GM23338 (cell line): ENCODE measurements at regions not wholly inside any gene's neighbourhood (a gene's known extent, or its start where the extent isn't known, plus 50 kb on each side); places are given as distances from the start of the nearest gene placed in this dataset.

ENCODE experiments used
- ATAC-seq: fragments of 200-7000 bp; cut with Tn5 transposase; 3 replicates; pipeline ENCODE4 v1.9.1; 2020
- DNase-seq: peaks from one replicate; pipeline ENCODE4 v3.0.0-alpha.2; 2015; ENCODE audit warnings: low spot score
- H2AFZ ChIP-seq: fragments of 200-600 bp; sonication (generic); 2 replicates; pipeline ENCODE4 v1.8.0; 2016; ENCODE audit warnings: antibody characterized with exemption, mild to moderate bottlenecking, moderate library complexity
- H3F3A ChIP-seq: fragments of 200-600 bp; sonication (generic); replicated peaks from 2 replicates; pipeline ENCODE4 v1.8.0; 2017; ENCODE audit warnings: antibody characterized with exemption, mixed run types, low read depth
- H3K27ac ChIP-seq: fragments of 200-600 bp; sonication (generic); 2 replicates; pipeline ENCODE4 v1.6.1; 2016; ENCODE audit warnings: low read depth
- H3K27me3 ChIP-seq: fragments of 200-600 bp; sonication (generic); 2 replicates; pipeline ENCODE4 v1.8.0; 2016; ENCODE audit warnings: mild to moderate bottlenecking, mixed run types, moderate library complexity; ENCODE audit not compliant: insufficient read depth
- H3K36me3 ChIP-seq: fragments of 200-600 bp; sonication (generic); 2 replicates; pipeline ENCODE4 v1.8.0; 2016; ENCODE audit warnings: mild to moderate bottlenecking; ENCODE audit not compliant: insufficient read depth
- H3K4me1 ChIP-seq: fragments of 200-600 bp; sonication (generic); 2 replicates; pipeline ENCODE4 v1.8.0; 2016; ENCODE audit warnings: mild to moderate bottlenecking, moderate library complexity; ENCODE audit not compliant: insufficient read depth
- H3K4me2 ChIP-seq: fragments of 200-600 bp; sonication (generic); 2 replicates; pipeline ENCODE4 v1.7.1; 2017; ENCODE audit warnings: mixed run types
- H3K4me3 ChIP-seq: fragments of 200-600 bp; sonication (generic); 2 replicates; pipeline ENCODE4 v1.6.1; 2016; ENCODE audit warnings: mixed run types
- H3K79me2 ChIP-seq: fragments of 200-600 bp; sonication (generic); replicated peaks from 2 replicates; pipeline ENCODE4 v1.8.0; 2017; ENCODE audit warnings: mild to moderate bottlenecking; ENCODE audit not compliant: insufficient read depth
- H3K9me2 ChIP-seq: fragments of 200-600 bp; sonication (generic); 2 replicates; pipeline ENCODE4 v1.8.0; 2017; ENCODE audit not compliant: insufficient read depth
- H4K20me1 ChIP-seq: fragments of 200-600 bp; sonication (generic); replicated peaks from 2 replicates; pipeline ENCODE4 v1.8.0; 2017; ENCODE audit warnings: mild to moderate bottlenecking; ENCODE audit not compliant: insufficient read depth
- H3K27ac Mint-ChIP-seq: 2 replicates; pipeline ENCODE4 v1.8.0; 2020; ENCODE audit warnings: inconsistent platforms, mild to moderate bottlenecking, moderate library complexity, mixed read lengths
- H3K27me3 Mint-ChIP-seq: 3 replicates; pipeline ENCODE4 v1.8.0; 2022; ENCODE audit warnings: low read depth, mild to moderate bottlenecking, moderate library complexity, mixed read lengths, inconsistent platforms; ENCODE audit not compliant: insufficient read depth, poor library complexity
- H3K36me3 Mint-ChIP-seq: 3 replicates; pipeline ENCODE4 v1.8.0; 2021; ENCODE audit warnings: low read depth, mild to moderate bottlenecking, inconsistent platforms, moderate library complexity, mixed read lengths
- H3K4me1 Mint-ChIP-seq: 3 replicates; pipeline ENCODE4 v1.8.0; 2020; ENCODE audit warnings: mild to moderate bottlenecking, inconsistent platforms, mixed read lengths
- H3K4me3 Mint-ChIP-seq: 3 replicates; pipeline ENCODE4 v1.8.0; 2021; ENCODE audit warnings: moderate library complexity, mild to moderate bottlenecking, inconsistent platforms, mixed read lengths
- H3K9me3 Mint-ChIP-seq: 3 replicates; pipeline ENCODE4 v1.8.0; 2020; ENCODE audit warnings: moderate library complexity, mild to moderate bottlenecking, inconsistent platforms, mixed read lengths
- ETS1 ChIP-seq: IDR thresholded peaks from 2 replicates; pipeline ENCODE4 v1.6.1; 2016; ENCODE audit warnings: antibody characterized with exemption
- EZH2 ChIP-seq: fragments of 200-600 bp; sonication (generic); IDR thresholded peaks from one replicate; pipeline ENCODE4 v1.8.0; 2017; ENCODE audit warnings: antibody characterized with exemption, mild to moderate bottlenecking, low read depth; ENCODE audit not compliant: unreplicated experiment
- EZH2phosphoT487 ChIP-seq: fragments of 200-600 bp; sonication (generic); IDR thresholded peaks from one replicate; pipeline ENCODE4 v1.8.1; 2018; ENCODE audit warnings: antibody characterized with exemption; ENCODE audit not compliant: unreplicated experiment
- NANOG ChIP-seq: IDR thresholded peaks from 2 replicates; pipeline ENCODE4 v1.6.1; 2016; ENCODE audit warnings: antibody characterized with exemption, borderline replicate concordance
- ZNF331 ChIP-seq: fragments of 250-450 bp; sonication (Bioruptor Pico); IDR thresholded peaks from 2 replicates; pipeline ENCODE4 v1.5.0; 2020; ENCODE audit warnings: low read depth, mild to moderate bottlenecking, moderate library complexity
- TF ChIP-seq, protein P1 (sequence below), 2 experiments: fragments of 200-600 bp in 1 of 2; sonication (generic) in 1 of 2; conservative IDR thresholded peaks; 2 replicates each; pipeline versions ENCODE4 v1.5.1 to v1.6.1; 2016 to 2017; ENCODE audit warnings: antibody characterized with exemption in 2 of 2, low read depth in 2 of 2, mild to moderate bottlenecking in 2 of 2, moderate library complexity in 1 of 2
- TF ChIP-seq, protein P2 (sequence below): IDR thresholded peaks from one replicate; pipeline ENCODE4 v1.6.1; 2018; ENCODE audit warnings: antibody characterized with exemption; ENCODE audit not compliant: unreplicated experiment

GRCh38 chr17:21532763-21533385, 156.7 kb downstream of the KCNJ12 start:
- Histone ChIP-seq H4K20me1 (peaks cover 2% of the 10 kb centered on the region; the same call in 1 of the 2 replicates), H3K9me2 (no peaks in the 10 kb centered on the region), H3K4me2 (no peak overlapping the region), H3K36me3 (no peaks in the 10 kb centered on the region), H3K27me3 (no peaks in the 10 kb centered on the region), H2AFZ (no peak overlapping the region), H3K27ac (no peak overlapping the region), H3K4me3 (no peak overlapping the region), H3K79me2 (peaks cover 11% of the 10 kb centered on the region; the same call in 1 of the 2 replicates), H3K4me1 (no peaks in the 10 kb centered on the region), H3F3A (no peaks in the 10 kb centered on the region)
- ATAC-seq (no peak), DNase-seq (no peak)
- peaks cover 7% of the 10 kb centered on the region; the same call in 2 of the 3 replicates for H3K9me3 Mint-ChIP-seq
- no peak overlapping the region for H3K27ac Mint-ChIP-seq
- H3K4me1 Mint-ChIP-seq: peaks cover 11% of the 10 kb centered on the region
- H3K27me3 Mint-ChIP-seq: peaks cover 2% of the 10 kb centered on the region
- TF ChIP-seq EZH2phosphoT487: no peak
- TF ChIP-seq, protein P1, sequence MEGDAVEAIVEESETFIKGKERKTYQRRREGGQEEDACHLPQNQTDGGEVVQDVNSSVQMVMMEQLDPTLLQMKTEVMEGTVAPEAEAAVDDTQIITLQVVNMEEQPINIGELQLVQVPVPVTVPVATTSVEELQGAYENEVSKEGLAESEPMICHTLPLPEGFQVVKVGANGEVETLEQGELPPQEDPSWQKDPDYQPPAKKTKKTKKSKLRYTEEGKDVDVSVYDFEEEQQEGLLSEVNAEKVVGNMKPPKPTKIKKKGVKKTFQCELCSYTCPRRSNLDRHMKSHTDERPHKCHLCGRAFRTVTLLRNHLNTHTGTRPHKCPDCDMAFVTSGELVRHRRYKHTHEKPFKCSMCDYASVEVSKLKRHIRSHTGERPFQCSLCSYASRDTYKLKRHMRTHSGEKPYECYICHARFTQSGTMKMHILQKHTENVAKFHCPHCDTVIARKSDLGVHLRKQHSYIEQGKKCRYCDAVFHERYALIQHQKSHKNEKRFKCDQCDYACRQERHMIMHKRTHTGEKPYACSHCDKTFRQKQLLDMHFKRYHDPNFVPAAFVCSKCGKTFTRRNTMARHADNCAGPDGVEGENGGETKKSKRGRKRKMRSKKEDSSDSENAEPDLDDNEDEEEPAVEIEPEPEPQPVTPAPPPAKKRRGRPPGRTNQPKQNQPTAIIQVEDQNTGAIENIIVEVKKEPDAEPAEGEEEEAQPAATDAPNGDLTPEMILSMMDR (conservative IDR thresholded peaks at IDR 0.05; ENCODE audit: low read depth in 2 of 2): no peak
- H3K4me3 Mint-ChIP-seq: no peak overlapping the region
- H3K36me3 Mint-ChIP-seq: peaks cover 13% of the 10 kb centered on the region

DNA sequence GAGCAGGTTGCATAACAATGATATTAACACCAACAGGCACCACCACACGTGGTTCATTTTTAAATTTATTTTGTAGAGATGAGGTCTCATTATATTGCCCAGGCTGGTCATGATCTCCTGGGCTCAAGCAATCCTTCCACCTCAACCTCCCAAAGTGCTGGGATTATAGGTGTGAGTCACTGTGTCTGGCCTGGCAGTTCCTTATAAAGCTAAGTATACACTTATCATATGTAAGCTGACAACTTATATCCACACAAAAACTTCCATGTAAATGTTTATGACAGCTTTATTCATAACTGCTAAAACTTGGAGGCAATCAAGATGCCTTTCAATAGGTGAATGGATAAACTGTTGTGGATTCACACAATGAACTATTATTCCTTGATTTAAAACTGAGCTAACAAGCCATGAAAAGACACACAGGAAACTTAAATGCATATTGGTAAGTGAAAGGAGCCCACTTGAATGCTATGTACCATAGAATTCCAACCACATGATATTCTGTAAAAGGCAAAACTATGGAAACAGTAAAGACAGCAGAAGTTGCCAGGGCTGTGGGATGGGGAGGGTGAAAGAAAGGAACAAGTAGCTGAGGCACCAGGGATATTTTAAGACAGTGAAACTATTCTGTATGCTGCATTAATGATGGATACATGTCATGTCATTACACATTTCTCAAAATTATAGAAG, 156.5 kb upstream of the KCNJ18 start:
- Histone ChIP-seq H3K9me2 (no peaks in the 10 kb centered on the region; the same call in 1 of the 2 replicates), H3K4me3 (no peak overlapping the region), H3F3A (no peaks in the 10 kb centered on the region), H3K79me2 (peaks cover 16% of the 10 kb centered on the region; the same call in 1 of the 2 replicates), H3K4me2 (no peak overlapping the region), H3K4me1 (no peaks in the 10 kb centered on the region), H3K27me3 (no peaks in the 10 kb centered on the region), H4K20me1 (no peaks in the 10 kb centered on the region), H2AFZ (no peak overlapping the region), H3K27ac (no peak overlapping the region), H3K36me3 (no peaks in the 10 kb centered on the region)
- DNase-seq (no peak), ATAC-seq (no peak)
- H3K4me1 Mint-ChIP-seq: no peaks in the 10 kb centered on the region
- peaks cover 30% of the 10 kb centered on the region for H3K36me3 Mint-ChIP-seq
- no peak overlapping the region for H3K27ac Mint-ChIP-seq
- H3K27me3 Mint-ChIP-seq: peaks cover 2% of the 10 kb centered on the region
- H3K9me3 Mint-ChIP-seq: peaks cover 21% of the 10 kb centered on the region
- no peak overlapping the region for H3K4me3 Mint-ChIP-seq
- TF ChIP-seq ZNF331 (CRISPR knock-in tag) (no peak), EZH2 (no peak), ETS1 (no peak), EZH2phosphoT487 (no peak), NANOG (no peak)
- TF ChIP-seq, protein P2, sequence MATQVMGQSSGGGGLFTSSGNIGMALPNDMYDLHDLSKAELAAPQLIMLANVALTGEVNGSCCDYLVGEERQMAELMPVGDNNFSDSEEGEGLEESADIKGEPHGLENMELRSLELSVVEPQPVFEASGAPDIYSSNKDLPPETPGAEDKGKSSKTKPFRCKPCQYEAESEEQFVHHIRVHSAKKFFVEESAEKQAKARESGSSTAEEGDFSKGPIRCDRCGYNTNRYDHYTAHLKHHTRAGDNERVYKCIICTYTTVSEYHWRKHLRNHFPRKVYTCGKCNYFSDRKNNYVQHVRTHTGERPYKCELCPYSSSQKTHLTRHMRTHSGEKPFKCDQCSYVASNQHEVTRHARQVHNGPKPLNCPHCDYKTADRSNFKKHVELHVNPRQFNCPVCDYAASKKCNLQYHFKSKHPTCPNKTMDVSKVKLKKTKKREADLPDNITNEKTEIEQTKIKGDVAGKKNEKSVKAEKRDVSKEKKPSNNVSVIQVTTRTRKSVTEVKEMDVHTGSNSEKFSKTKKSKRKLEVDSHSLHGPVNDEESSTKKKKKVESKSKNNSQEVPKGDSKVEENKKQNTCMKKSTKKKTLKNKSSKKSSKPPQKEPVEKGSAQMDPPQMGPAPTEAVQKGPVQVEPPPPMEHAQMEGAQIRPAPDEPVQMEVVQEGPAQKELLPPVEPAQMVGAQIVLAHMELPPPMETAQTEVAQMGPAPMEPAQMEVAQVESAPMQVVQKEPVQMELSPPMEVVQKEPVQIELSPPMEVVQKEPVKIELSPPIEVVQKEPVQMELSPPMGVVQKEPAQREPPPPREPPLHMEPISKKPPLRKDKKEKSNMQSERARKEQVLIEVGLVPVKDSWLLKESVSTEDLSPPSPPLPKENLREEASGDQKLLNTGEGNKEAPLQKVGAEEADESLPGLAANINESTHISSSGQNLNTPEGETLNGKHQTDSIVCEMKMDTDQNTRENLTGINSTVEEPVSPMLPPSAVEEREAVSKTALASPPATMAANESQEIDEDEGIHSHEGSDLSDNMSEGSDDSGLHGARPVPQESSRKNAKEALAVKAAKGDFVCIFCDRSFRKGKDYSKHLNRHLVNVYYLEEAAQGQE: no peak
- TF ChIP-seq, protein P1 (conservative IDR thresholded peaks at IDR 0.05; ENCODE audit: low read depth in 2 of 2): no peak
